Kidney epithelial cell (primary cell): ENCODE measurements at regions not wholly inside any gene's neighbourhood (a gene's known extent, or its start where the extent isn't known, plus 50 kb on each side); places are given as distances from the start of the nearest gene placed in this dataset.
"Not testable (repeated sequence)": the region's sequence is repeated elsewhere in the genome, so short reads cannot be mapped to it uniquely, and the experiment has no call there.

ENCODE experiments used
- DNase-seq: peaks from one replicate; pipeline ENCODE4 v3.0.0-alpha.2; 2010; ENCODE audit warnings: low read depth
- H3K27me3 ChIP-seq: 2 replicates; pipeline ENCODE4 v1.6.0; 2011; ENCODE audit warnings: low read length; ENCODE audit not compliant: control insufficient read depth, insufficient read depth
- H3K36me3 ChIP-seq: 2 replicates; pipeline ENCODE4 v1.5.1; 2011; ENCODE audit warnings: low read length; ENCODE audit not compliant: control insufficient read depth, insufficient read depth
- H3K4me3 ChIP-seq: 2 replicates; pipeline ENCODE4 v1.5.1; 2011; ENCODE audit warnings: low read depth, mild to moderate bottlenecking, control low read depth, low read length
- CTCF ChIP-seq: IDR thresholded peaks from 2 replicates; pipeline ENCODE4 v1.5.1; 2011; ENCODE audit warnings: mild to moderate bottlenecking, moderate library complexity, low read length, control low read depth, inconsistent platforms; ENCODE audit not compliant: insufficient read depth, poor library complexity, severe bottlenecking

GRCh38 chr13:48819899-48820298, 155.8 kb upstream of the FNDC3A start:
- H3K27me3 ChIP-seq: no peaks in the 10 kb centered on the region
- no peak for DNase-seq

GRCh38 chr13:48823526-48823925, 152.2 kb upstream of the FNDC3A start:
- not testable (repeated sequence) for H3K4me3 ChIP-seq, H3K36me3 ChIP-seq, H3K27me3 ChIP-seq, DNase-seq

More at GRCh38 chr13:48819899-48820298, 155.8 kb upstream of the FNDC3A start:
- Histone ChIP-seq H3K4me3 (no peak overlapping the region), H3K36me3 (no peaks in the 10 kb centered on the region)
- no peak for TF ChIP-seq CTCF

GRCh38 chr13:48826039-48826438, 149.7 kb upstream of the FNDC3A start:
- Histone ChIP-seq H3K4me3 (no peak overlapping the region), H3K27me3 (no peaks in the 10 kb centered on the region), H3K36me3 (no peaks in the 10 kb centered on the region)
- DNase-seq: no peak
- no peak for TF ChIP-seq CTCF

- not testable (repeated sequence) for H3K4me3 ChIP-seq, H3K36me3 ChIP-seq, H3K27me3 ChIP-seq, DNase-seq
Measured at GRCh38 chr13:48826922-48827454, 148.7 kb upstream of the FNDC3A start.

- H3K27me3 ChIP-seq: no peaks in the 10 kb centered on the region
- no peaks in the 10 kb centered on the region for H3K36me3 ChIP-seq
- TF ChIP-seq CTCF: no peak
- H3K4me3 ChIP-seq: no peak overlapping the region
- no peak for DNase-seq
Measured at GRCh38 chr13:48827709-48828108, 148.0 kb upstream of the FNDC3A start.

- no peak for TF ChIP-seq CTCF
- Histone ChIP-seq H3K36me3 (no peaks in the 10 kb centered on the region), H3K27me3 (no peaks in the 10 kb centered on the region), H3K4me3 (no peak overlapping the region)
- DNase-seq: peak; percentile 61
Measured at GRCh38 chr13:48828962-48829411, 146.7 kb upstream of the FNDC3A start.

GRCh38 chr13:48829536-48829935, 146.2 kb upstream of the FNDC3A start:
- Histone ChIP-seq H3K36me3 (no peaks in the 10 kb centered on the region), H3K27me3 (no peaks in the 10 kb centered on the region), H3K4me3 (no peak overlapping the region)
- no peak for DNase-seq
- TF ChIP-seq CTCF: no peak
